ENCODE measurements at regions not wholly inside any gene's neighbourhood (a gene's known extent, or its start where the extent isn't known, plus 50 kb on each side); places are given as distances from the start of the nearest gene placed in this dataset.

DNA sequence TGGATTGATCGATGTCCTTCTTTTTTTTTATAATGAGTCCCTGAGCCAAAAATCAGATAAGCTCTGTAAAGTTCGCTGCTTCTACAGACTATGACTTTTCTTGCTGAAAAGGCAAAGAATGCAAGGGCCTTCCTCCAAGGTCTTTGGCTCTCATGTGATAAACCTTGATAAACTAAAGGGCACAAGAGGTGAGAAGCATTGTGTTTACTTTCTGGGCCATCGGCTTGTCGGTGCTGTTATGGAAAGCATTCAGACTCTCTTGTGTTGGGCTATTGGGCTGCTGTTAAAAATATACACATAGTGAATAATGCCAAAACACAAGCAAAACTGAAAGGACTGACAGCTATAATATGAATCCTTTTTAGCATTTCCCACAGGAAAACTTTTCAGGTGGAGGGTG, 472.4 kb upstream of the SPHKAP start:
- TF ChIP-seq, protein P1, sequence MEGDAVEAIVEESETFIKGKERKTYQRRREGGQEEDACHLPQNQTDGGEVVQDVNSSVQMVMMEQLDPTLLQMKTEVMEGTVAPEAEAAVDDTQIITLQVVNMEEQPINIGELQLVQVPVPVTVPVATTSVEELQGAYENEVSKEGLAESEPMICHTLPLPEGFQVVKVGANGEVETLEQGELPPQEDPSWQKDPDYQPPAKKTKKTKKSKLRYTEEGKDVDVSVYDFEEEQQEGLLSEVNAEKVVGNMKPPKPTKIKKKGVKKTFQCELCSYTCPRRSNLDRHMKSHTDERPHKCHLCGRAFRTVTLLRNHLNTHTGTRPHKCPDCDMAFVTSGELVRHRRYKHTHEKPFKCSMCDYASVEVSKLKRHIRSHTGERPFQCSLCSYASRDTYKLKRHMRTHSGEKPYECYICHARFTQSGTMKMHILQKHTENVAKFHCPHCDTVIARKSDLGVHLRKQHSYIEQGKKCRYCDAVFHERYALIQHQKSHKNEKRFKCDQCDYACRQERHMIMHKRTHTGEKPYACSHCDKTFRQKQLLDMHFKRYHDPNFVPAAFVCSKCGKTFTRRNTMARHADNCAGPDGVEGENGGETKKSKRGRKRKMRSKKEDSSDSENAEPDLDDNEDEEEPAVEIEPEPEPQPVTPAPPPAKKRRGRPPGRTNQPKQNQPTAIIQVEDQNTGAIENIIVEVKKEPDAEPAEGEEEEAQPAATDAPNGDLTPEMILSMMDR (IDR thresholded peaks at IDR 0.05): no peak
- TF ChIP-seq POLR2A (IDR thresholded peaks at IDR 0.05) (no peak), POLR2AphosphoS5 (IDR thresholded peaks at IDR 0.05) (no peak)
